ENCODE measurements at regions not wholly inside any gene's neighbourhood (a gene's known extent, or its start where the extent isn't known, plus 50 kb on each side); places are given as distances from the start of the nearest gene placed in this dataset.

DNA sequence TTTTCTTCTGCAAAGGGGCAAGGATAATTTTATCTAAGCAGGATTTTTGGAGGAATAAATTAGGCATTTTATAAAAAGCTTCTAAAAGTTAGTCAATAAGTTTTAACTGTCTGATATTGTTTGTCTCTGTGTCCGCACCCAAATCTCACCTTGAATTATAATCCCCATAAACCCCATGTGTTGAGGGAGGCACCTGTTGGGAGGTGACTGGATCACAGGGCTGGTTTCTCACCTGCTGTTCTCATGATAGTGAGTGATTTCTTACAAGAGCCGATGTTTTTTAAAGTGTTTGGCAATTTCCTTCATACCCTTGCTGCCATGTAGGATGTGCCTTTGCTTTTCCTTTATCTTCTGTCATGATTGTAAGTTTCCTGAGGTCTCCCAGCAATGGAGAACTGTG, 481.4 kb downstream of the GBA3 start:
- Histone ChIP-seq H3K27me3 (replicated peaks; ENCODE audit: insufficient read depth) (no peaks in the 10 kb centered on the region), H3K27ac (no peak overlapping the region), H3K36me3 (no peaks in the 10 kb centered on the region), H3K4me3 (no peak overlapping the region), H3K4me1 (replicated peaks) (no peaks in the 10 kb centered on the region), H3K9me3 (no peaks in the 10 kb centered on the region)
- 89% methylated on average over 2 of the region's 2 CpGs for WGBS
- intact Hi-C loops (cut with DNase I) = no loop called here
- DNase-seq (ENCODE audit: low spot score) = no peak
- TF ChIP-seq, protein P1, sequence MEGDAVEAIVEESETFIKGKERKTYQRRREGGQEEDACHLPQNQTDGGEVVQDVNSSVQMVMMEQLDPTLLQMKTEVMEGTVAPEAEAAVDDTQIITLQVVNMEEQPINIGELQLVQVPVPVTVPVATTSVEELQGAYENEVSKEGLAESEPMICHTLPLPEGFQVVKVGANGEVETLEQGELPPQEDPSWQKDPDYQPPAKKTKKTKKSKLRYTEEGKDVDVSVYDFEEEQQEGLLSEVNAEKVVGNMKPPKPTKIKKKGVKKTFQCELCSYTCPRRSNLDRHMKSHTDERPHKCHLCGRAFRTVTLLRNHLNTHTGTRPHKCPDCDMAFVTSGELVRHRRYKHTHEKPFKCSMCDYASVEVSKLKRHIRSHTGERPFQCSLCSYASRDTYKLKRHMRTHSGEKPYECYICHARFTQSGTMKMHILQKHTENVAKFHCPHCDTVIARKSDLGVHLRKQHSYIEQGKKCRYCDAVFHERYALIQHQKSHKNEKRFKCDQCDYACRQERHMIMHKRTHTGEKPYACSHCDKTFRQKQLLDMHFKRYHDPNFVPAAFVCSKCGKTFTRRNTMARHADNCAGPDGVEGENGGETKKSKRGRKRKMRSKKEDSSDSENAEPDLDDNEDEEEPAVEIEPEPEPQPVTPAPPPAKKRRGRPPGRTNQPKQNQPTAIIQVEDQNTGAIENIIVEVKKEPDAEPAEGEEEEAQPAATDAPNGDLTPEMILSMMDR (IDR thresholded peaks at IDR 0.05) = no peak
- no peak for TF ChIP-seq POLR2A (IDR thresholded peaks at IDR 0.05)

DNA sequence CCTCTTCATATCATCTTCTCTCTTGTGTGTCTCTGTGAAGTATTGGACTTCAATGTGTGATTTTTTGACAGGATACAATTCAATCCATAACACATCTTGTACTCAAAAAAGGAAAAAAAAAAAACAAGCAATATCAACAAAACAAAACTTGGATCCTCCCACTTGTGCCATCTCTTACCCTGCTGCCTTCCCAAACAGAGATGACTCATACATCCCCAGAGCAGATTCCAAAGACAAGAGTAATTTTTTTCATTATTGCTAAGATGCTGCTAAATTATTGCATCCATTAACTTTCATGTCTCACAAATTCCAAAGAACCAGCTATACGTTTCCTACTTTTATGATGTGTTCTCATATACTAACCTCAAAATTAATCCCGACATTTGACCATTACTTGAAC, 479.2 kb downstream of the GBA3 start:
- Histone ChIP-seq H3K27me3 (replicated peaks; ENCODE audit: insufficient read depth) (no peaks in the 10 kb centered on the region), H3K27ac (no peak overlapping the region), H3K4me3 (no peak overlapping the region), H3K36me3 (no peaks in the 10 kb centered on the region), H3K4me1 (replicated peaks) (no peaks in the 10 kb centered on the region), H3K9me3 (no peaks in the 10 kb centered on the region)
- WGBS = 46% methylated on average over 2 of the region's 2 CpGs
- intact Hi-C loops (cut with DNase I) = no loop called here
- TF ChIP-seq, protein P1 (IDR thresholded peaks at IDR 0.05) = no peak
- TF ChIP-seq POLR2A (IDR thresholded peaks at IDR 0.05) = no peak
- TF ChIP-seq POLR2AphosphoS5 (IDR thresholded peaks at IDR 0.05) = no peak
- DNase-seq (ENCODE audit: low spot score) = no peak

DNA sequence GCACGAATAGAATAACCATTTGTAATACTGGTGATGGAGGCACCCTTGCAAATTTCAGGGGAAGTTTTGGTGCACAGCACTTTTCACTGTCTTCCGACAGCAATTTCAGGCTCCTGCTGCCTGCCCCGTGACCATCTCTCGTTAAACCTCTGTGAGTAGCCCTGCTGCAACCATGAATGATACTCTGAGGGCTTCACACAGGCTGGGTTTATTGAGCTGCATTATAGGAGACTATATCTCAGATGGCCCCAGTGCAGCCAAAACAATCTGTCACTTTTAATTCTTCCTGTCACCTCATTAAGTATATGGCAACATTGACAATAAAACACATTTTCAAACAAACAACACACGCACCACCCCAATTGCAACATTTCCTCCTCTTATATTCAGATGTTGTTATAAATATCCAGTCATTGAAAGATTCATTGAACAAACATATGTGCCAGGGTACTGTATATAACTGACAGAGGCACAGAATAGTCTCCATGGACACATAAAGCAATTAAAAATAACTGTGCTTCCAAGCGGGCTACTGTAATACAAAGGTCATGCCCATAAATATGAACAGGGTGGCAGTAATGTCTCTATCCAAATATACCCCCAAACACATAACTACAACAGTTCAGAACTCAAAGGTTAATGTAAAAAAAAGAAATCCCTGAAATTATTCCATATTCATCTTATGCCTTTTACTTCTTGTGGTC, 477.0 kb downstream of the GBA3 start:
- intact Hi-C loops (cut with DNase I) = no loop called here
- Histone ChIP-seq H3K27me3 (replicated peaks; ENCODE audit: insufficient read depth) (no peaks in the 10 kb centered on the region), H3K27ac (no peak overlapping the region), H3K9me3 (no peaks in the 10 kb centered on the region), H3K4me1 (replicated peaks) (no peaks in the 10 kb centered on the region), H3K4me3 (no peak overlapping the region), H3K36me3 (no peaks in the 10 kb centered on the region)
- no peak for DNase-seq (ENCODE audit: low spot score)
- TF ChIP-seq POLR2A (IDR thresholded peaks at IDR 0.05) (no peak), POLR2AphosphoS5 (IDR thresholded peaks at IDR 0.05) (no peak)
- TF ChIP-seq, protein P1 (IDR thresholded peaks at IDR 0.05) = no peak
- WGBS = 29% methylated on average over 6 of the region's 6 CpGs

DNA sequence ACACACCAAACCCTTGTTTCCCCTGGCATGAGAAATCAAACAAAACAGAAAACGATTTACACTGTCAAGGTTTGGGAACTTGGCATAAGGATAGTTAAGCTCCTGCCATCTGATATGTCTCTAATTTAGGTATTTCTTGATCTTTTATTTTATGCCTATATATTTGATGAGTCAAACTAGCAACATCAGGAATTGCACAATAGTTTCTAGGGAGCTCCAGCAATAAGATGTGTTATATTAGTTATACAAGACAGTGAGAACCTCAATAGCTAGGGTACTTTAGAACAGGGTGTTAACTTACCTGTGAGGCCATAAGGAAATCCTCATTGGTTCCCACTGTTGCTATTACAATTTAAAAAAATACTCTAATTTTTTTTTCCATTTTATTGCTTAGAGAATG, 474.2 kb downstream of the GBA3 start:
- WGBS = 43% methylated on average over 1 of the region's 1 CpG
- H3K4me1 ChIP-seq (replicated peaks) = no peaks in the 10 kb centered on the region
- H3K4me3 ChIP-seq = no peak overlapping the region
- no peaks in the 10 kb centered on the region for H3K9me3 ChIP-seq
- no peaks in the 10 kb centered on the region for H3K36me3 ChIP-seq
- no peaks in the 10 kb centered on the region for H3K27me3 ChIP-seq (replicated peaks; ENCODE audit: insufficient read depth)
- intact Hi-C loops (cut with DNase I) = no loop called here
- TF ChIP-seq, protein P1 (IDR thresholded peaks at IDR 0.05) = no peak
- TF ChIP-seq POLR2AphosphoS5 (IDR thresholded peaks at IDR 0.05) (no peak), POLR2A (IDR thresholded peaks at IDR 0.05) (no peak)
- no peak overlapping the region for H3K27ac ChIP-seq
- no peak for DNase-seq (ENCODE audit: low spot score)

DNA sequence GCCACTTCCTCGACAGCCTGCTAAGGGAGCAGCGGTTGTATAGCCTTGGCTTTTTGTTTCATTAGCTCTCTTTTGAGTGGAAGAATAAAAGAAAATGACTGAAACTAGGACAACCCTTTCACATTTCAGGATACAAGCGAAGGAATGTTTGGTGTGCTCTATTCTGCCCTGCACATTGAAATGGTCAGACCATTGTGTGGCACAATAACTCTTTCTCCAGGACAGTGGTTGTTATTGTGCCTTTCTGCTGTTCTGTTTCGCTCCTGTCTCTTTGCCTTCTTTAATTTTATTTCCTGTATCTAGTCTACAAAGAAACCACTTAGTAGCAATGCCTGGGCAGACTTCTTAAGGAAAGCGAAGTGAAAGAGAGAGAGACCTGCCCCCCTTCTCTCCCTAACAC, 473.7 kb downstream of the GBA3 start:
- no peak for DNase-seq (ENCODE audit: low spot score)
- Histone ChIP-seq H3K27me3 (replicated peaks; ENCODE audit: insufficient read depth) (no peaks in the 10 kb centered on the region), H3K4me1 (replicated peaks) (no peaks in the 10 kb centered on the region), H3K27ac (no peak overlapping the region), H3K4me3 (no peak overlapping the region), H3K36me3 (no peaks in the 10 kb centered on the region), H3K9me3 (no peaks in the 10 kb centered on the region)
- TF ChIP-seq POLR2AphosphoS5 (IDR thresholded peaks at IDR 0.05) (no peak), POLR2A (IDR thresholded peaks at IDR 0.05) (no peak)
- TF ChIP-seq, protein P1 (IDR thresholded peaks at IDR 0.05) = no peak
- intact Hi-C loops (cut with DNase I) = no loop called here
- 87% methylated on average over 5 of the region's 5 CpGs for WGBS

Measured in prostate gland (tissue), 2 donors.